ENCODE measurements at regions not wholly inside any gene's neighbourhood (a gene's known extent, or its start where the extent isn't known, plus 50 kb on each side); places are given as distances from the start of the nearest gene placed in this dataset.

- ChIA-PET POLR2A (no interaction called here), CTCF (interaction anchor here (1.0 to 1.2 kb wide), 3 partner anchors 9 to 166 kb away, joined by 3 read pairs; no protein-coding TSS in a partner anchor)
- Histone ChIP-seq H3K9me1 (replicated peaks; ENCODE audit: control insufficient read depth, extremely low read depth, insufficient read depth, low read length) (no peaks in the 10 kb centered on the region), H3K4me3 (replicated peaks in 1 of 3; ENCODE audit: insufficient read depth in 1 of 3, low read depth in 1 of 3, low read length in 3 of 3) (no peak overlapping the region), H3K9ac (replicated peaks; ENCODE audit: extremely low read depth, insufficient read depth, low read length) (no peak overlapping the region), H3K9me3 (replicated peaks; ENCODE audit: control insufficient read depth, insufficient read depth, low read length) (no peaks in the 10 kb centered on the region), H3K27me3 (ENCODE audit: control insufficient read depth in 2 of 2, insufficient read depth in 2 of 2, low read length in 2 of 2) (no peaks in the 10 kb centered on the region), H3K79me2 (ENCODE audit: control insufficient read depth, insufficient read depth, low read length) (no peaks in the 10 kb centered on the region), H2AFZ (ENCODE audit: low read depth, low read length) (no peak overlapping the region), H3K4me2 (ENCODE audit: insufficient read depth, low read length) (no peak overlapping the region), H4K20me1 (replicated peaks; ENCODE audit: control insufficient read depth, extremely low read depth, insufficient read depth, low read length) (no peaks in the 10 kb centered on the region), H3K36me3 (ENCODE audit: control insufficient read depth in 2 of 2, extremely low read depth in 1 of 2, insufficient read depth in 2 of 2, low read length in 2 of 2) (no peaks in the 10 kb centered on the region), H3K4me1 (ENCODE audit: control insufficient read depth, extremely low read depth, insufficient read depth, low read length) (no peaks in the 10 kb centered on the region), H3K27ac (ENCODE audit: insufficient read depth, low read depth, low read length) (no peak overlapping the region)
- dilution Hi-C loops (cut with MboI; ENCODE audit: extremely low pct_ligation_motif_present, low sequenced_read_pairs): no loop called here
- DNase-seq (ENCODE audit: low read depth, low spot score) (no peak), FAIRE-seq (no peak)
- intact Hi-C loops (cut with micrococcal nuclease): no loop called here
- TF ChIP-seq JUN (IDR thresholded peaks at IDR 0.05; ENCODE audit: borderline replicate concordance, insufficient read depth, insufficient read length, low read depth) (no peak), FOS (IDR thresholded peaks at IDR 0.05; ENCODE audit: borderline replicate concordance, insufficient read depth, low read length) (no peak), EZH2 (IDR thresholded peaks at IDR 0.05; ENCODE audit: borderline replicate concordance, low read depth, low read length, severe bottlenecking) (no peak), POLR2AphosphoS5 (IDR thresholded peaks at IDR 0.05; ENCODE audit: insufficient read depth, low read depth, low read length) (no peak), MYC (IDR thresholded peaks at IDR 0.05; ENCODE audit: low read depth, low read length) (no peak), GATA2 (IDR thresholded peaks at IDR 0.05; ENCODE audit: insufficient read depth, insufficient read length, low read depth, low read length) (no peak), MAX (IDR thresholded peaks at IDR 0.05; ENCODE audit: insufficient read depth, insufficient read length) (no peak), POLR2A (IDR thresholded peaks at IDR 0.05; ENCODE audit: low read depth, low read length) (no peak)
- TF ChIP-seq, protein P1, sequence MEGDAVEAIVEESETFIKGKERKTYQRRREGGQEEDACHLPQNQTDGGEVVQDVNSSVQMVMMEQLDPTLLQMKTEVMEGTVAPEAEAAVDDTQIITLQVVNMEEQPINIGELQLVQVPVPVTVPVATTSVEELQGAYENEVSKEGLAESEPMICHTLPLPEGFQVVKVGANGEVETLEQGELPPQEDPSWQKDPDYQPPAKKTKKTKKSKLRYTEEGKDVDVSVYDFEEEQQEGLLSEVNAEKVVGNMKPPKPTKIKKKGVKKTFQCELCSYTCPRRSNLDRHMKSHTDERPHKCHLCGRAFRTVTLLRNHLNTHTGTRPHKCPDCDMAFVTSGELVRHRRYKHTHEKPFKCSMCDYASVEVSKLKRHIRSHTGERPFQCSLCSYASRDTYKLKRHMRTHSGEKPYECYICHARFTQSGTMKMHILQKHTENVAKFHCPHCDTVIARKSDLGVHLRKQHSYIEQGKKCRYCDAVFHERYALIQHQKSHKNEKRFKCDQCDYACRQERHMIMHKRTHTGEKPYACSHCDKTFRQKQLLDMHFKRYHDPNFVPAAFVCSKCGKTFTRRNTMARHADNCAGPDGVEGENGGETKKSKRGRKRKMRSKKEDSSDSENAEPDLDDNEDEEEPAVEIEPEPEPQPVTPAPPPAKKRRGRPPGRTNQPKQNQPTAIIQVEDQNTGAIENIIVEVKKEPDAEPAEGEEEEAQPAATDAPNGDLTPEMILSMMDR (IDR thresholded peaks at IDR 0.05; ENCODE audit: extremely low read depth in 1 of 2, insufficient read depth in 1 of 2, low read depth in 1 of 2, low read length in 2 of 2): no peak
- BruUV-seq (replicated peaks): no TSS peak
These were observed 100.2 kb downstream of the MICALL2 start for GRCh38 chr7:1359051-1359400.
